HepG2 (cell line): ENCODE measurements at regions not wholly inside any gene's neighbourhood (a gene's known extent, or its start where the extent isn't known, plus 50 kb on each side); places are given as distances from the start of the nearest gene placed in this dataset.

ENCODE experiments used
- ATAC-seq: fragments of 200-7000 bp; cut with Tn5 transposase; 3 replicates; pipeline ENCODE4 v1.9.1; 2020; ENCODE audit warnings: mild to moderate bottlenecking, moderate library complexity
- BruUV-seq: library from RNA; stranded (reverse); fragments of 400-500 nt; replicated peaks from 2 replicates; lab custom pipeline; 2021; lab: Mats Ljungman, UMichigan
- CTCF ChIA-PET: fragments of 300-600 bp; formaldehyde crosslinking; extraction: SDS; loops from one replicate; lab custom pipeline; 2021; ENCODE audit warnings: low total read pairs, inconsistent platforms, low intra/inter-chr PET ratio; lab: Yijun Ruan, JAX
- POLR2A ChIA-PET: fragments of 350-600 bp; sonication (Branson Sonifier 250); formaldehyde crosslinking; loops from one replicate; lab custom pipeline; 2020; ENCODE audit warnings: antibody characterized with exemption, inconsistent platforms; lab: Yijun Ruan, JAX
- DNase-seq: peaks from one replicate; pipeline ENCODE4 v3.0.0-alpha.2; 2015; ENCODE audit warnings: low spot score
- FAIRE-seq: peaks from 3 replicates; lab custom pipeline; 2011; peaks lifted over from hg19 to GRCh38; lab: Jason Lieb, UNC
- H2AFZ ChIP-seq: one replicate; pipeline ENCODE4 v1.6.1; 2011; ENCODE audit warnings: low read length, inconsistent platforms
- H3K27ac ChIP-seq: fragments of 300-600 bp; 3 replicates; pipeline ENCODE4 v1.8.0; 2011; ENCODE audit warnings: mixed run types, mild to moderate bottlenecking, mixed read lengths, low read length, inconsistent platforms; ENCODE audit not compliant: insufficient read depth; ENCODE audit errors: extremely low read length
- H3K27me3 ChIP-seq, 2 experiments: fragments of 200-600 bp in 1 of 2; 2 replicates in 1 of 2; 3 replicates in 1 of 2; pipeline versions ENCODE4 v1.6.0 to v1.8.0; 2011; ENCODE audit warnings: low read length in 2 of 2, mild to moderate bottlenecking in 2 of 2, moderate library complexity in 2 of 2, inconsistent platforms in 1 of 2; ENCODE audit not compliant: insufficient read depth in 2 of 2, control insufficient read depth in 1 of 2
- H3K36me3 ChIP-seq, 2 experiments: fragments of 200-600 bp in 1 of 2; replicated peaks in 1 of 2; 2 replicates in 1 of 2; 3 replicates in 1 of 2; pipeline versions ENCODE4 v1.5.1 to v1.8.0; 2011; ENCODE audit warnings: low read length in 2 of 2, inconsistent platforms in 1 of 2; ENCODE audit not compliant: insufficient read depth in 2 of 2, control insufficient read depth in 1 of 2
- H3K4me1 ChIP-seq: 2 replicates; pipeline ENCODE4 v1.5.1; 2012; ENCODE audit warnings: low read length, inconsistent platforms; ENCODE audit not compliant: insufficient read depth
- H3K4me2 ChIP-seq: 2 replicates; pipeline ENCODE4 v1.6.0; 2011; ENCODE audit warnings: low read depth, low read length, inconsistent platforms
- H3K4me3 ChIP-seq, 3 experiments: fragments of 200-600 bp in 1 of 3; sonication (generic), shearing (Covaris generic) in 1 of 3; replicated peaks in 1 of 3; 2 replicates each; pipeline ENCODE4 v1.5.1; 2011 to 2016; ENCODE audit warnings: low read length in 3 of 3, inconsistent platforms in 2 of 3, low read depth in 2 of 3, mild to moderate bottlenecking in 2 of 3, control low read depth in 1 of 3, mixed read lengths in 1 of 3; ENCODE audit not compliant: insufficient read depth in 1 of 3
- H3K79me2 ChIP-seq: one replicate; pipeline ENCODE4 v1.6.1; 2011; ENCODE audit warnings: low read length, inconsistent platforms; ENCODE audit not compliant: insufficient read depth
- H3K9ac ChIP-seq: 2 replicates; pipeline ENCODE4 v1.6.0; 2011; ENCODE audit warnings: mild to moderate bottlenecking, low read depth, low read length, inconsistent platforms; ENCODE audit not compliant: insufficient read depth
- H3K9me3 ChIP-seq: 2 replicates; pipeline ENCODE4 v1.5.1; 2012; ENCODE audit warnings: mild to moderate bottlenecking, low read length
- H4K20me1 ChIP-seq: 2 replicates; pipeline ENCODE4 v1.6.0; 2011; ENCODE audit warnings: inconsistent platforms, mild to moderate bottlenecking, low read length, moderate library complexity; ENCODE audit not compliant: insufficient read depth
- LBX2 ChIP-seq: sonication (generic); formaldehyde crosslinking; IDR thresholded peaks from 2 replicates; pipeline ENCODE4 v1.5.0; 2020; ENCODE audit warnings: missing genetic modification reagents, mild to moderate bottlenecking, borderline replicate concordance
- MXD3 ChIP-seq: IDR thresholded peaks from 2 replicates; pipeline ENCODE4 v1.6.1; 2016; ENCODE audit warnings: mild to moderate bottlenecking, missing biosample characterization, missing genetic modification reagents
- SALL1 ChIP-seq: sonication (generic); formaldehyde crosslinking; IDR thresholded peaks from 2 replicates; pipeline ENCODE4 v1.8.0; 2022; ENCODE audit warnings: mild to moderate bottlenecking, missing genetic modification reagents
- TFAP4 ChIP-seq: sonication (generic); IDR thresholded peaks from 2 replicates; pipeline ENCODE4 v1.6.1; 2016; ENCODE audit warnings: low read depth, borderline replicate concordance
- ZNF687 ChIP-seq: sonication (generic); formaldehyde crosslinking; IDR thresholded peaks from 2 replicates; pipeline ENCODE4 v1.5.1; 2020; ENCODE audit warnings: mild to moderate bottlenecking, missing genetic modification reagents, moderate library complexity
- WGBS: methylation state at CpG from one replicate; pipeline ENCODE4 v1.1.6; 2017; ENCODE audit warnings: low lambda C conversion rate; 5-methylcytosine and 5-hydroxymethylcytosine counted together
- in situ Hi-C: cut with HindIII; loops from 2 replicates; pipeline ENCODE4 v1.10.0; 2017; ENCODE audit warnings: low pct_unique_long_range_greater_than_20kb; ENCODE audit not compliant: extremely low pct_ligation_motif_present
- intact Hi-C: fragments of 100-400 bp; cut with micrococcal nuclease; formaldehyde crosslinking; loops from one replicate; pipeline ENCODE4 v1.10.0; 2022; ENCODE audit not compliant: unreplicated experiment

GRCh38 chr2:88239781-88240180, 69.6 kb downstream of the THNSL2 start:
- no TSS peak for BruUV-seq
- intact Hi-C loops, result no loop called here
- Histone ChIP-seq H3K4me2 (no peak overlapping the region), H3K9ac (no peak overlapping the region), H3K36me3 (no peaks in the 10 kb centered on the region), H3K27me3 (peaks cover 0 to 16% of the 10 kb centered on the region in 2 experiments; a peak in 3 of 5 replicates), H3K4me1 (peaks cover 10% of the 10 kb centered on the region; the same call in 1 of the 2 replicates), H3K27ac (no peak overlapping the region), H2AFZ (no peak overlapping the region), H3K9me3 (peaks cover 12% of the 10 kb centered on the region; the same call in 1 of the 2 replicates), H3K4me3 (no peak overlapping the region), H3K79me2 (no peaks in the 10 kb centered on the region), H4K20me1 (no peaks in the 10 kb centered on the region)
- in situ Hi-C loops, result no loop called here
- WGBS, result 57% methylated on average over 11 of the region's 11 CpGs
- ATAC-seq (peak; percentile 26; the same call in 2 of the 3 replicates), DNase-seq (no peak), FAIRE-seq (no peak)
- ChIA-PET CTCF (no interaction called here), POLR2A (no interaction called here)
- TF ChIP-seq ZNF687 (0 out of 2 replicates have a peak, but pooled peaks have one; percentile 14), TFAP4 (peak; percentile 50; the same call in 1 of the 2 replicates), SALL1 (CRISPR knock-in tag) (0 out of 2 replicates have a peak, but pooled peaks have one; percentile 15), MXD3 (CRISPR knock-in tag) (no peak), LBX2 (CRISPR knock-in tag) (0 out of 2 replicates have a peak, but pooled peaks have one; percentile 22)
